HK-2 (cell line): ENCODE measurements at regions not wholly inside any gene's neighbourhood (a gene's known extent, or its start where the extent isn't known, plus 50 kb on each side); places are given as distances from the start of the nearest gene placed in this dataset.
"Not testable (repeated sequence)": the region's sequence is repeated elsewhere in the genome, so short reads cannot be mapped to it uniquely, and the experiment has no call there.

Source experiments
- DNase-seq: peaks from one replicate; pipeline ENCODE4 v3.0.0-alpha.2; 2018; ENCODE audit not compliant: unreplicated experiment

DNA sequence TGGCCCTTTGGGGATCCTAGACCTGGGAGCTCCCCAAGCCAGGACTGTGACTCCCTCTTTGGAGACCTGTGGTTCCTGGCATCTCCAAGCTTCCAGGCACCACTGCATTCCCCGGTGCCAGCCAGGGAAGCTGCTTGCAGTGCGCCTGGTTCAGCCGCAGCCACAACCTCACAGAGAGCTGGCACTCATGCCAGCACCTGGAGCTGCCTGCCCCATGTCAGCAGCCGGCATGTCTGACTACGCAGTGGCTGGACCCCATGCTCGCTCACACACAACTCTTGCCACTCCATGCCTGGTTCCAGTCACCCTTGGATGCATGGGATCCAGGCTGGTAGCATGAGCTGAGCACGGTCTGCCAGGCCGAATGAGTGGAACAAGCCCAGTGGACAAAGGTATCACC is 426.6 kb downstream of the LRRIQ3 start:
- no peak for DNase-seq

GRCh38 chr1:73770109-73770905 is 427.7 kb downstream of the LRRIQ3 start:
- no peak for DNase-seq

DNA sequence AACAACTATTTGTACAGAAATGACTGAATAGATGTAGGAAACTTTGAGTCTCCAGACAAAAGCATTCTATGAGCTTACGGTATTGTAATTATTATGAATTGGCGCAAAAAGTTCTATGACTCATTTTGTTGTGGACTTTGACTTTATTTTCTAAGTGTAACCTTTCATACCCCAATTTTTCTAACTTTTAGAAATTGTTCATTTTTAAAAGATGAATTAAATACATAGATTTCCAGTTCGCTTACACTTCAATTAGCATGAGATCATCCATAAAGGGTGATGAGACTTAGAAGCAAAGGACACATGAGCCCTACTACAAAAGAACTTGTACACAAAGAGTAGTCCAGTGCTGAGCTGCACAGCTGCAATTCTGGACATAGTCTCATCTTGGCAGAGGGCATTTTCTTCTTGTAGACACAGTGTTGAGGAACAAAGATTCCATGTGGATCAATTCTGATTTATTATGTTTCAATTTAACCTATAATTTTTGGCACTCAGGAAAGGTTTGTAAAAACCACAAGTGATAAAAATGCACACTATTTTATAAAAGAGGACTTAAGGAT is 431.1 kb downstream of the LRRIQ3 start:
- no peak for DNase-seq

- DNase-seq = no peak
Measured at GRCh38 chr1:73765551-73766233, 432.3 kb downstream of the LRRIQ3 start.

DNA sequence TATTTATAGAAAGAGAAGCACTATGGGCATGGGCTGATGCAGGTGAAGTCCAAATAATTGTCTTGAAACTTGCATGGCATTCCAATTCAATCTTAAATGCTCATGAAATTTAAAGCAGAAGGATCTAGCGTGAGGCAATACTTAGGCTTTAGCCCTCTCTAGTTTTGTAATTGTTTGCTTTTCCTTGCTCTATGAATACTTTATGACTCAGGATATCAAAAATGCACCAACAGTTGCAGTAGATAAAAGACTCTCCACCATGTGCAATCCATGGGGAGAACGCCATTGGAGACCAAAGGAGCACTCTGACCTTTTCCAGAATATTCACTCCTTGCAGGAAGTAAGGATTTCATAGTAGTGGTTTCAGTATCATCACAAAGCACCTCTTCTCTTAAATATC is 436.4 kb downstream of the LRRIQ3 start:
- DNase-seq = no peak

GRCh38 chr1:73759011-73759410 is 439.0 kb downstream of the LRRIQ3 start:
- DNase-seq = no peak

DNA sequence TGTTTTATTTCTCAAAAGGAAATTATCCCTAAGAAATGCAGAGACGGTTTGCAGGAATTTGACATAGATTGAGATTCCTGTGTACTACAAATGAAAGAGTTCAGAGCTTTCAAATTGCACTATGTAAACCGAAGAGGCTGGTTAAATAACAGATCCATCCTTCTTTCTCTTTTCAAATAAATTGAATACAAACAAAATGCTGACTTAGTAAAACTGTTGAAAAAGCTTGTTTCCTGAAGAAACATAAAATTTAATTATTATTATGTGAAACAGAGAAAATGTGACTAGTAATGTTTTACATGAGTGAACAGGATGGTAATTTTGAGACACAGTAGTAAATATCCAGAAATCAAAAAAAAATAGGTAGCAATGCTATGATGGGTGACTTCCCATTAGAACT is 441.2 kb downstream of the LRRIQ3 start:
- no peak for DNase-seq

DNA sequence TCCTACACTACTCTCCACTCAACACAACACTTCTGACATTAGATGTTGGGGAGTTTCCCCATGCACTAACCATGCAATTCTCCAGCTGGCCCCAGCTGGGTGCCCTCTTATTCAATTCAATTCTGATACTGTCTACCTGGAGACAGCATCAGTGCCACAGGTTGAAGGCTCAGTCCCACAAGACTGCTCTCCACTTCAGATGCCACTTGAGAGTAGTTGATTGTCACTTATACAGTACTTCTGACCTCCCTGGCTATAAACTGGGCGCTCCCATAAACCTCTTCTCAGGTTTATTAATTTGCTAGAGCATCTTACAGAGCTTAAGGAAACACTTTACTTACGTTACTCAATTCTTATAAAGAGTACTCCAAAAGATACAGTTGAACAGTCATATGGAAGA is 442.3 kb downstream of the LRRIQ3 start:
- DNase-seq = no peak

- DNase-seq = no peak
Measured at GRCh38 chr1:73749996-73750395, 448.0 kb downstream of the LRRIQ3 start.

DNA sequence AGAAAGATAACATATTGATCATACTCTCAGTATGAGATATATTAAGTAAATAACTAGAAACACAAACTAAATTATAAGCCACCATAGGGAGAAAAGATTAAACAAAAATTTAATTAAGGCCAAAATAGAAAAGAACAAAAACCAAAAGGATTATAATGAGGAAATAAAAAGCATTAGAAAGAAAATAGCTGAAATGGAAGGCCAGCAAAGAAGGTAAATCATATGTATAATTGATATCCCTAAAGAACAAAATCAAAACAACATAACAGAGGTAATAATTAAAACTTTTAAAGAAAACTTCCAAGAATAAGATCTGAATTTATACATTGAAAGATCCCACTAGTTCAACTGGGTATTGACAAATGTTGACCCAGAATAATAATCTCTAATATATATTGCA is 453.0 kb downstream of the LRRIQ3 start:
- no peak for DNase-seq

DNA sequence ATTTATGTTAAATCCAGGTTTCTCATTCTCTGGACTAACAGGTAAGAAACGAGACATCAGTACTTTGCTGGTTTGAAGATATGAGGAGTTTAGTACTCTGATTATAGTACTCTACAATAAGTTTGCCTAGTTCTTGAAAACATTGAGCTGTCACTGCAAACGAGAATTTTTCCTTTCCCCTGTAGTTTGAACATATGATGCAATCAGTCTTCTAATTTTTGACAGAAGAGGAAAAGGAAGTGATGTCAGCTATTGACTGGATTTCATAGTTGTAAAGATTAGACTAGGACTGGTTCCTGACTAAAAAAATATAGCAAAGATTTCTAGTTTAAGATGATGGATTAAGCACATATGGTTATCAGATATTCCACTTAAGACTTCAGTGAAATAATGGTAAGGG is 461.9 kb downstream of the LRRIQ3 start:
- DNase-seq = no peak

- no peak for DNase-seq
Measured at GRCh38 chr1:73727036-73727435, 470.9 kb downstream of the LRRIQ3 start.

DNA sequence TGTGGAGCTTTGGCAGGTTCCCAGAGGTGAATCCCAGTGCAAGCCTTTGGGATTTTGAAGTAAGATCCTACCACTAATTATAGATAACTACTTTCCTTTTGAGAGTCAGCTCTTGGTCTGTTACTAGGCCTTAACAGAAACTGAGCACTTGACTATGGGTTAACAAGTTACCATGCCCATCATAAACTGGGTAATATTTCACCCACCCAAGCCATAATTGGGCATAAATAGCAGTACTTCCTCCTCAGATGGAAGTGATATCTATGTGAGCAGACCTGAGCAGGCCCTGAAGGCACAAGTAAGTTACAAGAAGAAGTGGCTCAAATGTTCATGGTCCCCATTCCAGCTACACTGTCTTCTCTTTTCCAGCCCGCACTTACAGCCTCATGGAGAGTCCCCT is 475.9 kb downstream of the LRRIQ3 start:
- DNase-seq = no peak

GRCh38 chr1:73717976-73718375 is 480.0 kb downstream of the LRRIQ3 start:
- DNase-seq = no peak

GRCh38 chr1:73711089-73711488 is 486.9 kb downstream of the LRRIQ3 start:
- no peak for DNase-seq

GRCh38 chr1:73701826-73702225 is 496.1 kb downstream of the LRRIQ3 start:
- DNase-seq = no peak

DNA sequence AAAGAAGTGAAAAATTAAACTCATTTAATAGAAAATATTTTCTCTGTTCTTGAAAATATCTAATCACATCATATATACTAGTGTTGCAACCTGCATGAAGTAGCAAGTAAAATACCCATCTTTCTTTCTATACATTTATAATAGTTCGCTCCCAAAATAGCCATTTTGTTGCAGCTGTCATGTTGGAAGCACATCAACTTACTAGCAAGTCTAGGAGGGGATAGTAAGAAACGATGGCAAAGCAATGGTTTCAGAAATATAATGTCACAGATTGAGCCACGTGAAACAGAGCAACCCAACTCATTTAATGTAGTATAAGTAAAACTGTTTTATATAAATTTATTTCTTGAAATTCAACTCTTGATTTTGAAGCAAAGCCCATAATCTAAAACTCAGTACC is 521.8 kb downstream of the LRRIQ3 start:
- DNase-seq = no peak

DNA sequence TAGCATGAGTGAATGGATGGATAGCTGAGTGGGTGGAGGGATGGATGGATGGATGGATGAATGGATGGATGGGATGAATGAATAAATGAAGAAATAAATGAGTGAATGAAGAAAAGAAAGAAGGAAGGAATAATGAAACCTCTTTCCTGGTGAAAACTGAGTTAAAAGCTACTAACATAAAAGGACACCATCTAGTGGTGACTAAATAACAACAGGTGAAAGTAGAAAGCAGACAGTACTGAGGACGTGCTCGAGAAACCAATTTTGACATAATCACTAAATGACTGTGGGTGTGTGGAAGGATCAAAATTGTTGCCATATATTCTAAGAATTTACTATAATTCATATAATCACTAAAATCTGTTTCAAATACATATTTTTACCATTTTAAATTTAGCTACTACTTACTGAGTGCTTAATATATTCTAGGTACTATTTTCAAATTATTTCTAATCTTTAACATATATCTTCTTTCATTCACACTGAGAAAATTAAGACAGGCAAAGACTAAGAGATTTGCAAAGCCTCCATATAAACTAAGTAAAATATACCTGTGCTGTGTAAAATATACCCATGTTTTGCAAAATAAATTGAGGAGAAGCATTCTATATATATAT is 522.9 kb downstream of the LRRIQ3 start:
- no peak for DNase-seq

DNA sequence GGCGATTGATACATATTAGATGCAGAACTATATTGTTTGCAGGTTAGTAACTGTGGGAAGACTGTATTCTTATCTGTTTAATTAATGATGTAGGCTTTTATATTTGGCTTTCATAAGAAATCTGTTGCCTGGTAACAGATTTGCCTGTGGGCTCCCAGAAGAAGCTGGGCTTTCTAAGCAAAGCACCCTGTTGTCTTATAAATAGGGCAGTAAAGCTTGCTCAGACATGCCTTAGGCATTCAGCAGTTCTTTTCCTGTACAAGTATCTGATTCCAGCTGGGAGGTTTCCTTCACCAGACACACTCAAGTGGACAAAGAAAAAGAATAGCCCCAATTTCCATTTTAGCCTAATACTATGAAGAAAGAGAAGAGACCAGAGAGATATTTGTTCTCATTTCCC is 524.0 kb downstream of the LRRIQ3 start:
- DNase-seq = no peak

DNA sequence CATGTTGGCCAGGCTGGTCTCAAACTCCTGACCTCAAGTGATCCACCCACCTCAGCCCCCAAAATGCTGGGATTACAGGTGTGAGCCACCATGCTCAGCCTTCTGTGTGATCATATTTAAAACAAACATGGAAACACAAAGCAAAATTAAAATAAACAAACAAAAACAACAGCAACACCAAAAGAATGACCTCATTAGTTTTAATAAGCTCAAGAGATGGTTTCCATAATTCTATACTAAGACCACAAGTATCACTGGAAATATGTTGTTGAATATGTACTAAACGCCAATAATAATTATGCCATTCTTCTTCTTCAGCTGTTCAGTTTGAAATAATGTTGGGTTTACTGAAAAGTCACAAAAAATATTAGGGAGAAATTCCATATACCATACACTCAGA is 526.4 kb downstream of the LRRIQ3 start:
- no peak for DNase-seq

DNA sequence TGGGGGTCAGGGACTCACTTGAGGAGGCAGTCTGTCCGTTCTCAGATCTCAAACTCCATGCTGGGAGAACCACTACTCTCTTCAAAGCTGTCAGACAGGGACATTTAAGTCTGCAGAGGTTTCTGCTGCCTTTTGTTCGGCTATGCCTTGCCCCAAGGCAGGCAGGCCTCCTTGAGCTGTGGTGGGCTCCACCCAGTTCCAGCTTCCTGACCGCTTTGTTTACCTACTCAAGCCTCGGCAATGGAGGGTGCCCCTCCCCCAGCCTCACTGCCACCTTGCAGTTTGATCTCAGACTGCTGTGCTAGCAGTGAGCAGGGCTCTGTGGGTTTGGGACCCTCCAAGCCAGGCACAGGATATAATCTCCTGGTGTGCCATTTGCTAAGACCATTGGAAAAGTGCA is 530.0 kb downstream of the LRRIQ3 start:
- not testable (repeated sequence) for DNase-seq

GRCh38 chr1:73662526-73662925 is 535.5 kb downstream of the LRRIQ3 start:
- no peak for DNase-seq

DNA sequence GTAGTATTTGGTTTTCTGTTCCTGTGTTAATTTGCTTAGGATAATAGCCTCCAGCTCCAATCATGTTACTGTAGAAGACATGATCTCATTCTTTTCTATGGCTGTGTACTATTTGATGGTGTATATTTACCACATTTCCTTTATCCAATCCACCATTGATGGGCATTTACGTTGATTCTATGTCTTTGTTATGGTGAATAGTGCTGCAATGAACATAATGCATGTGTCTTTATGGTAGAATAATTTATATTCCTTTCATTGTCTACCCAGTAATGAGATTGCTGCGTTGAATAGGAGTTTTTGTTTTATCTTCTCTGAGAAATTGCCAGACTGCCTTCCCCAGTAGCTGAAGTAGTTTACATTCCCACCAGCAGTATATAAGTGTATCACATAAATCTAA is 538.8 kb downstream of the LRRIQ3 start:
- no peak for DNase-seq
